Dendritic cell treated with granulocyte-macrophage colony-stimulating factor and Interleukin-4, amounts not matched to agents 40 ng/mL and 50 ng/mL, for 4 days (primary cell): ENCODE measurements at regions not wholly inside any gene's neighbourhood (a gene's known extent, or its start where the extent isn't known, plus 50 kb on each side); places are given as distances from the start of the nearest gene placed in this dataset.
"Not testable (repeated sequence)": the region's sequence is repeated elsewhere in the genome, so short reads cannot be mapped to it uniquely, and the experiment has no call there.

Source experiments
- H3K27ac Mint-ChIP-seq: one replicate; pipeline ENCODE4 v1.8.0; 2022; ENCODE audit warnings: mild to moderate bottlenecking, mixed read lengths
- H3K27me3 Mint-ChIP-seq: one replicate; pipeline ENCODE4 v1.8.0; 2022; ENCODE audit warnings: mild to moderate bottlenecking, mixed read lengths
- H3K36me3 Mint-ChIP-seq: one replicate; pipeline ENCODE4 v1.8.0; 2022; ENCODE audit warnings: low read depth, mixed read lengths
- H3K4me1 Mint-ChIP-seq: one replicate; pipeline ENCODE4 v1.8.0; 2022; ENCODE audit warnings: low read depth, mixed read lengths
- H3K4me3 Mint-ChIP-seq: one replicate; pipeline ENCODE4 v1.8.0; 2022; ENCODE audit warnings: mild to moderate bottlenecking, moderate library complexity, mixed read lengths
- H3K9me3 Mint-ChIP-seq: one replicate; pipeline ENCODE4 v1.8.0; 2022; ENCODE audit warnings: mixed read lengths
- intact Hi-C: fragments of 100-400 bp; cut with micrococcal nuclease; formaldehyde crosslinking; loops from one replicate; pipeline ENCODE4 v1.15.0; 2022

DNA sequence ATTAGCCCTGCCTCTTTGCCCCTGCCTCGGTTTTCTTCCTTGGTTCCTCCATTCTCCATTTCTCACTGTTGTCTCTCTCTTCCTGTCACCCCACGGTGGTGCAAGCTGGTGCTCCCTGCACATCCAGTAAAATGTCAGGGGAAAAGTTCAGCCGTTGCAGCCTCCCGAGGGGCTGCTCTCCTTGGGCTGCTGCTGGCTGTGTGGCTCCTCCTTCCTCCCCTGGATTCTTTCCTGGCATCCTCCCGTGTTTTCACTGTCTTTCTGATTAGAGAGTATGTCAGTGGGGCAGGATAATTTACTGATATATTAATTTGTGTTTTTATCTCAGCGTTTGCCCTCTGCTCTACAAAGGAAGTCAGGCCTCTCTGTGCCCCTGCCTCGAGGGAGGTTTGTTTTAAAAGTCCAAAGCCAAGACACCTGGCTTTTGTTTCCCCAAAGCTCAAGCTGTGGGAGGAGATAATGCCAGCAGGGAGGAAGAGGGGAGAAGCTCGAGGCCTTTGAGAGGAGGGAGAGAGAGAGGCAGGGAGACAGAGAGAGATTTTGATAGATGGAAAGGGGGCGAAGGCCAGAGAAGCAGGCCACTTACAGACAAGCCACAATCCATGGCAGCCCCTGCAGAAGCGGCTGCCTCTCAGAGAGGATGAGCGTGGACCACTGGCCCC, 150.3 kb upstream of the NR2F2 start:
- intact Hi-C loops: no loop called here
- Mint-ChIP-seq H3K36me3 (no peaks in the 10 kb centered on the region), H3K27ac (no peak overlapping the region), H3K4me1 (no peaks in the 10 kb centered on the region), H3K27me3 (no peaks in the 10 kb centered on the region), H3K4me3 (no peak overlapping the region), H3K9me3 (no peaks in the 10 kb centered on the region)

DNA sequence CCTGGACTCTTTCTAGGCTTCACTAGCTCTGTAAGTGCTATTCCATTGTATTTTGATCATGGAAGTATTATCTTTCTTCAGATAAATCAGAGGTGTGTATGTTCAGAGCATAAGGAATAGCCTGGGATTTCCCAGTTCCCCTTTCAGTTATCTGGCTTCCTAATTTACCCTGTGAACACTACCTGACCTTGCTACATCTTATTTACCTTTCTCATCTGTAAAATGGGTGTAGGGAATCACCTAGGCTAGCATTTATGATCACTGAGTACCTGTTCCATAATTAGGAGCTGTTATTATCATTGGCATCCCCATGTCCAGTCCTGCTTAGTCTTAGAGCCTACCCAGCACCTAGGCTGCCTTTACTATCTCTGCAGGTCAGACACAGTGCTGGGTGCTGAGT, 149.3 kb upstream of the NR2F2 start:
- H3K27me3 Mint-ChIP-seq: no peaks in the 10 kb centered on the region
- no peak overlapping the region for H3K27ac Mint-ChIP-seq
- no peaks in the 10 kb centered on the region for H3K4me1 Mint-ChIP-seq
- no peaks in the 10 kb centered on the region for H3K36me3 Mint-ChIP-seq
- intact Hi-C loops: no loop called here
- H3K4me3 Mint-ChIP-seq: no peak overlapping the region
- no peaks in the 10 kb centered on the region for H3K9me3 Mint-ChIP-seq

- Mint-ChIP-seq H3K9me3 (no peaks in the 10 kb centered on the region), H3K4me3 (no peak overlapping the region), H3K4me1 (no peaks in the 10 kb centered on the region), H3K27ac (no peak overlapping the region), H3K36me3 (no peaks in the 10 kb centered on the region), H3K27me3 (no peaks in the 10 kb centered on the region)
- intact Hi-C loops: no loop called here
Observed at GRCh38 chr15:96181873-96182301, 148.6 kb upstream of the NR2F2 start.

GRCh38 chr15:96182736-96183513, 147.6 kb upstream of the NR2F2 start:
- H3K27ac Mint-ChIP-seq: no peak overlapping the region

GRCh38 chr15:96183514-96183850, 147.0 kb upstream of the NR2F2 start:
- Mint-ChIP-seq H3K27ac (no peak overlapping the region), H3K27me3 (no peaks in the 10 kb centered on the region), H3K36me3 (no peaks in the 10 kb centered on the region), H3K9me3 (no peaks in the 10 kb centered on the region), H3K4me1 (no peaks in the 10 kb centered on the region), H3K4me3 (no peak overlapping the region)
- intact Hi-C loops: no loop called here

More at GRCh38 chr15:96182736-96183513, 147.6 kb upstream of the NR2F2 start:
- Mint-ChIP-seq H3K4me3 (no peak overlapping the region), H3K27me3 (no peaks in the 10 kb centered on the region), H3K9me3 (no peaks in the 10 kb centered on the region), H3K36me3 (no peaks in the 10 kb centered on the region), H3K4me1 (no peaks in the 10 kb centered on the region)
- intact Hi-C loops: no loop called here

GRCh38 chr15:96183867-96184266, 146.6 kb upstream of the NR2F2 start:
- intact Hi-C loops: no loop called here
- no peaks in the 10 kb centered on the region for H3K27me3 Mint-ChIP-seq

DNA sequence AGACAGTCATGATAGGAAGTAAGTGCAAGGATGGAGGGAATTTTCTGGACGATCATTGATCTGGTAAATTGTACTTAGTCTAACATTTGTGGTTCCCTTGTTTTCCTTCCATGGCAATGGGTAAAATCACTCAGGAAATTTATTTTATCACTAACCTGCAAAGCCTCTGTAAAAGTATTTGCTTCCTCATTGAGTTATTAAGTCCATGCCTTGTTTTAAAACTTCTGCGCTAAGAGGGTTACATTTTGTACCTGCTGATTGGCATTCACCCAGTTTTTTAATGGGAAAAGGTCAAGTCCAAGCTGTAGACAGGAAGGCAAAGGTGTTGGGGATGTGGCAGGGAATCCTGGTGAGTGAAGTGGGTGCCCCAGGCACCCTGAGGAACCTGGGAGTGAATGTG, 146.2 kb upstream of the NR2F2 start:
- Mint-ChIP-seq H3K4me1 (no peaks in the 10 kb centered on the region), H3K27ac (no peak overlapping the region), H3K27me3 (no peaks in the 10 kb centered on the region), H3K36me3 (no peaks in the 10 kb centered on the region), H3K4me3 (no peak overlapping the region), H3K9me3 (no peaks in the 10 kb centered on the region)
- intact Hi-C loops: no loop called here

More at GRCh38 chr15:96183867-96184266, 146.6 kb upstream of the NR2F2 start:
- H3K4me1 Mint-ChIP-seq: no peaks in the 10 kb centered on the region
- H3K27ac Mint-ChIP-seq: no peak overlapping the region
- no peaks in the 10 kb centered on the region for H3K36me3 Mint-ChIP-seq
- H3K4me3 Mint-ChIP-seq: no peak overlapping the region
- H3K9me3 Mint-ChIP-seq: no peaks in the 10 kb centered on the region

GRCh38 chr15:96186105-96186504, 144.4 kb upstream of the NR2F2 start:
- Mint-ChIP-seq H3K27ac (no peak overlapping the region), H3K4me1 (no peaks in the 10 kb centered on the region), H3K27me3 (no peaks in the 10 kb centered on the region), H3K9me3 (no peaks in the 10 kb centered on the region), H3K4me3 (no peak overlapping the region), H3K36me3 (no peaks in the 10 kb centered on the region)
- intact Hi-C loops: no loop called here

GRCh38 chr15:96187341-96188305, 142.9 kb upstream of the NR2F2 start:
- H3K27me3 Mint-ChIP-seq: no peaks in the 10 kb centered on the region
- no peaks in the 10 kb centered on the region for H3K36me3 Mint-ChIP-seq
- H3K4me3 Mint-ChIP-seq: no peak overlapping the region
- no peaks in the 10 kb centered on the region for H3K4me1 Mint-ChIP-seq
- H3K9me3 Mint-ChIP-seq: no peaks in the 10 kb centered on the region
- intact Hi-C loops: no loop called here
- H3K27ac Mint-ChIP-seq: no peak overlapping the region

DNA sequence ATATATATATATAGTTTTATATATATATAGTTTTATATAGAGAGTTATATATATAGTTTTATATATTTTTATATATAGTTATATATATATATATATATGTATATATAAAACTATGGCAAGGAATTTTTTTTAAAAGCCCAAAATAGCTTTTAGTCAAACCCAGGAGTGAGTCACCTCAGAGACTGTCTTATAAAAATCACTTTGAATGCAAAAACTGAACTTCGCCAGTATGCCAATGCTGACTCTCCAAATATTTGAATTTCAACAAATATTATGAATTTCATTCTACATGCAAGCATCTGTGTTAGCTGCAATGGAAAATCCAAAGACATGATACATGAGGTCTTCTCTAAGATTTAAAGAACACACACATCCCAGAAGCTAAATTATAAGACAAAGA, 132.8 kb upstream of the NR2F2 start:
- intact Hi-C loops: no loop called here
- Mint-ChIP-seq H3K9me3 (peaks cover 25% of the 10 kb centered on the region), H3K4me1 (no peaks in the 10 kb centered on the region), H3K4me3 (no peak overlapping the region), H3K27me3 (no peaks in the 10 kb centered on the region), H3K27ac (no peak overlapping the region), H3K36me3 (no peaks in the 10 kb centered on the region)

GRCh38 chr15:96199111-96199510, 131.4 kb upstream of the NR2F2 start:
- Mint-ChIP-seq H3K27me3 (no peaks in the 10 kb centered on the region), H3K36me3 (no peaks in the 10 kb centered on the region), H3K9me3 (peaks cover 35% of the 10 kb centered on the region), H3K27ac (no peak overlapping the region), H3K4me3 (no peak overlapping the region), H3K4me1 (no peaks in the 10 kb centered on the region)
- intact Hi-C loops: no loop called here

- H3K4me1 Mint-ChIP-seq: no peaks in the 10 kb centered on the region
- H3K4me3 Mint-ChIP-seq: no peak overlapping the region
- no peaks in the 10 kb centered on the region for H3K27me3 Mint-ChIP-seq
- no peak overlapping the region for H3K27ac Mint-ChIP-seq
- H3K36me3 Mint-ChIP-seq: no peaks in the 10 kb centered on the region
- intact Hi-C loops: no loop called here
- peaks cover 46% of the 10 kb centered on the region for H3K9me3 Mint-ChIP-seq
Observed at GRCh38 chr15:96200357-96200967, 130.0 kb upstream of the NR2F2 start.

GRCh38 chr15:96201696-96202095, 128.8 kb upstream of the NR2F2 start:
- Mint-ChIP-seq H3K9me3 (peaks cover 51% of the 10 kb centered on the region), H3K4me3 (no peak overlapping the region), H3K27ac (no peak overlapping the region)

DNA sequence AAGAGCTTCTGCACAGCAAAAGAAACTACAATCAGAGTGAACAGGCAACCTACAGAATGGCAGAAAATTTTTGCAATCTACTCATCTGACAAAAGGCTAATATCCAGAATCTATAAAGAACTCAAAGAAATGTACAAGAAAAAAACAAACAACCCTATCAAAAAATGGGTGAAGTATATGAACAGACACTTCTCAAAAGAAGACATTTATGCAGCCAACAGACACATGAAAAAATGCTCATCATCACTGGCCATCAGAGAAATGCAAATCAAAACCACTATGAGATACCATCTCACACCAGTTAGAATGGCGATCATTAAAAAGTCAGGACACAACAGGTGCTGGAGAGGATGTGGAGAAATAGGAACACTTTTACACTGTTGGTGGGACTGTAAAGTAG, 124.9 kb upstream of the NR2F2 start:
- H3K36me3 Mint-ChIP-seq, H3K27me3 Mint-ChIP-seq, H3K4me3 Mint-ChIP-seq, H3K4me1 Mint-ChIP-seq, intact Hi-C loops, H3K27ac Mint-ChIP-seq: not testable (repeated sequence)
- H3K9me3 Mint-ChIP-seq: peaks cover 47% of the 10 kb centered on the region

More at GRCh38 chr15:96201696-96202095, 128.8 kb upstream of the NR2F2 start:
- intact Hi-C loops: no loop called here
- Mint-ChIP-seq H3K27me3 (no peaks in the 10 kb centered on the region), H3K36me3 (no peaks in the 10 kb centered on the region), H3K4me1 (no peaks in the 10 kb centered on the region)
